DND-41 (cell line): ENCODE measurements at regions not wholly inside any gene's neighbourhood (a gene's known extent, or its start where the extent isn't known, plus 50 kb on each side); places are given as distances from the start of the nearest gene placed in this dataset.

ENCODE experiments used
- CTCF ChIP-seq: IDR thresholded peaks from 2 replicates; pipeline ENCODE4 v1.5.1; 2012; ENCODE audit warnings: borderline replicate concordance, low read length, moderate library complexity, mild to moderate bottlenecking; ENCODE audit not compliant: poor library complexity, severe bottlenecking; ENCODE audit errors: extremely low read depth
- EZH2 ChIP-seq: IDR thresholded peaks from 3 replicates; pipeline ENCODE4 v1.6.1; 2012; ENCODE audit warnings: borderline replicate concordance, low read depth, mild to moderate bottlenecking, moderate library complexity, low read length, inconsistent platforms; ENCODE audit not compliant: severe bottlenecking

- TF ChIP-seq CTCF (no peak), EZH2 (no peak)
Observed at GRCh38 chr12:93093243-93093642, 164.1 kb upstream of the EEA1 start.
